Skeletal muscle satellite cell (primary cell): ENCODE measurements at regions not wholly inside any gene's neighbourhood (a gene's known extent, or its start where the extent isn't known, plus 50 kb on each side); places are given as distances from the start of the nearest gene placed in this dataset.
"Not testable (repeated sequence)": the region's sequence is repeated elsewhere in the genome, so short reads cannot be mapped to it uniquely, and the experiment has no call there.

Experiments
- H3K27me3 ChIP-seq: 2 replicates; pipeline ENCODE4 v1.7.0; 2013; ENCODE audit warnings: low read length; ENCODE audit not compliant: control insufficient read depth, insufficient read depth
- H3K36me3 ChIP-seq: 2 replicates; pipeline ENCODE4 v1.7.0; 2013; ENCODE audit warnings: mild to moderate bottlenecking, control low read depth, low read length; ENCODE audit not compliant: insufficient read depth
- H3K4me1 ChIP-seq: 2 replicates; pipeline ENCODE4 v1.7.0; 2013; ENCODE audit warnings: low read length; ENCODE audit not compliant: control insufficient read depth, insufficient read depth
- H3K4me2 ChIP-seq: 2 replicates; pipeline ENCODE4 v1.7.0; 2013; ENCODE audit warnings: mild to moderate bottlenecking, low read length
- H3K4me3 ChIP-seq: 2 replicates; pipeline ENCODE4 v1.7.0; 2013; ENCODE audit warnings: low read length
- H3K9ac ChIP-seq: 2 replicates; pipeline ENCODE4 v1.7.0; 2013; ENCODE audit warnings: mild to moderate bottlenecking, low read depth, low read length, moderate library complexity
- H3K9me3 ChIP-seq: replicated peaks from 2 replicates; pipeline ENCODE4 v1.7.0; 2013; ENCODE audit warnings: mild to moderate bottlenecking, control low read depth, low read length

DNA sequence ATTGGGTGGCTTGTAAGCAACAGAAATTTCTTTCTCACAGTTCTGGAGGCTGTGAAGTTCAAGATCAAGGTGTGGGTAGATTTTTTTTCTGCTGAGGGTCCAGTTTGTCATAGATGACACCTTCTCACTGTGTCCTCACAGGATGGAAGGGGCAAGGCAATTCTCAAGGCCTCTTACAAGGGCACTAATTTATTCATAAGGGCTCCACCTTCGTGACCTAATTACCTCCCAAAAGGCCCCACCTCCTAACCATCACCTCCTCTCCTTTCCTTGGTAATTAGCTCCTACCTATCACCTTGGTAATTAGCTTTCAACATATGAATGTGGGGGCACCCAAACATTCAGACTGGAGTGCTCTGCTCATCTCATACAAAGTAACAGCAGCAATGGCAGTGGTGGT, 92.3 kb upstream of the CD44 start:
- no peaks in the 10 kb centered on the region for H3K36me3 ChIP-seq
- H3K27me3 ChIP-seq, result no peaks in the 10 kb centered on the region
- no peaks in the 10 kb centered on the region for H3K9me3 ChIP-seq
- no peaks in the 10 kb centered on the region for H3K4me1 ChIP-seq
- no peak overlapping the region for H3K9ac ChIP-seq
- H3K4me3 ChIP-seq, result no peak overlapping the region
- H3K4me2 ChIP-seq, result no peak overlapping the region

- no peak overlapping the region for H3K4me2 ChIP-seq
- no peaks in the 10 kb centered on the region for H3K9me3 ChIP-seq
- no peak overlapping the region for H3K9ac ChIP-seq
- no peaks in the 10 kb centered on the region for H3K4me1 ChIP-seq
- no peaks in the 10 kb centered on the region for H3K27me3 ChIP-seq
- H3K4me3 ChIP-seq, result no peak overlapping the region
- H3K36me3 ChIP-seq, result no peaks in the 10 kb centered on the region
These were observed 91.8 kb upstream of the CD44 start for GRCh38 chr11:35047179-35047578.

DNA sequence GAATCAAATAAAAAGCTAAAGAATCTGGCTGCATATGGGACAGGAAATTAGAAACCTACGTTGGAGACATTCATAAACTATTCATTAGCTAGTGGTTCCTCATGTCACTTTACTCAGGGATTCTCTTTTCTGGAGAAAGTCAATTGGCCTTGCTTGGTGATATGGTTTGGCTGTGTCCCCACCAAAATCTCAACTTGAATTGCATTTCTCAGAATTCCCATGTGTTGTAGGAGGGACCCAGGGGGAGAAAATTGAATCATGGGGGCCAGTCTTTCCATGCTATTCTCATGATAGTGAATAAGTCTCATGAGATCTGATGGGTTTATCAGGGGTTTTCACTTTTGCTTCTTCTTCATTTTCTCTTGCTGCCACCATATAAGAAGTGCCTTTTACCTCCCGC, 91.2 kb upstream of the CD44 start:
- H3K27me3 ChIP-seq, result no peaks in the 10 kb centered on the region
- no peaks in the 10 kb centered on the region for H3K36me3 ChIP-seq
- no peak overlapping the region for H3K4me3 ChIP-seq
- H3K9me3 ChIP-seq, result no peaks in the 10 kb centered on the region
- no peak overlapping the region for H3K4me2 ChIP-seq
- H3K9ac ChIP-seq, result no peak overlapping the region
- H3K4me1 ChIP-seq, result no peaks in the 10 kb centered on the region

DNA sequence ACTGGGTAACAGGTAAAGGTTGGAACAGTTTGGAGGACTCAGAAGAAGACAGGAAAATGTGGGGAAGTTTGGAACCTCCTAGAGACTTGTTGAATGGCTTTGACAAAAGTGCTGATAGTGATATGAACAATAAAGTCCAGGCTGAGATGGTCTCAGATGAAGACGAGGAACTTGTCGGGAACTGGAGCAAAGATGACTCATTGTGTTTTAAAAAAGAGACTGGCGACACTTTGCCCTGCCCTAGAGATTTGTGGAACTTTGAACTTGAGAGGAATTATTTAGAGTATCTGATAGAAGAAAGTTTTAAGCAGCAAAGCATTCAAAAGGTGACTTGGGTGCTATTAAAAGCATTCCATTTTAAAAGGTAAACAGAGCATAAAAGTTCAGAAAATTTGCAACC, 90.6 kb upstream of the CD44 start:
- H3K9me3 ChIP-seq, H3K27me3 ChIP-seq, H3K4me1 ChIP-seq, H3K36me3 ChIP-seq, H3K9ac ChIP-seq, H3K4me3 ChIP-seq, H3K4me2 ChIP-seq: not testable (repeated sequence)

- no peaks in the 10 kb centered on the region for H3K27me3 ChIP-seq
- no peaks in the 10 kb centered on the region for H3K36me3 ChIP-seq
- no peak overlapping the region for H3K4me3 ChIP-seq
- no peak overlapping the region for H3K4me2 ChIP-seq
- no peaks in the 10 kb centered on the region for H3K9me3 ChIP-seq
- H3K9ac ChIP-seq, result no peak overlapping the region
- no peaks in the 10 kb centered on the region for H3K4me1 ChIP-seq
These were observed 89.0 kb upstream of the CD44 start for GRCh38 chr11:35049859-35050531.

- Histone ChIP-seq H3K4me1 (no peaks in the 10 kb centered on the region), H3K36me3 (no peaks in the 10 kb centered on the region), H3K9me3 (no peaks in the 10 kb centered on the region), H3K9ac (no peak overlapping the region), H3K4me2 (no peak overlapping the region), H3K4me3 (no peak overlapping the region), H3K27me3 (no peaks in the 10 kb centered on the region)
These were observed 88.4 kb upstream of the CD44 start for GRCh38 chr11:35050541-35050995.

GRCh38 chr11:35056391-35057093, 82.4 kb upstream of the CD44 start:
- no peak overlapping the region for H3K4me3 ChIP-seq
- H3K9me3 ChIP-seq, result no peaks in the 10 kb centered on the region
- H3K4me2 ChIP-seq, result no peak overlapping the region
- H3K36me3 ChIP-seq, result no peaks in the 10 kb centered on the region
- H3K4me1 ChIP-seq, result no peaks in the 10 kb centered on the region
- no peak overlapping the region for H3K9ac ChIP-seq
- no peaks in the 10 kb centered on the region for H3K27me3 ChIP-seq

GRCh38 chr11:35057926-35058668, 80.9 kb upstream of the CD44 start:
- Histone ChIP-seq H3K36me3 (no peaks in the 10 kb centered on the region), H3K9ac (no peak overlapping the region), H3K27me3 (no peaks in the 10 kb centered on the region), H3K4me2 (no peak overlapping the region), H3K4me3 (no peak overlapping the region), H3K4me1 (no peaks in the 10 kb centered on the region), H3K9me3 (no peaks in the 10 kb centered on the region)

DNA sequence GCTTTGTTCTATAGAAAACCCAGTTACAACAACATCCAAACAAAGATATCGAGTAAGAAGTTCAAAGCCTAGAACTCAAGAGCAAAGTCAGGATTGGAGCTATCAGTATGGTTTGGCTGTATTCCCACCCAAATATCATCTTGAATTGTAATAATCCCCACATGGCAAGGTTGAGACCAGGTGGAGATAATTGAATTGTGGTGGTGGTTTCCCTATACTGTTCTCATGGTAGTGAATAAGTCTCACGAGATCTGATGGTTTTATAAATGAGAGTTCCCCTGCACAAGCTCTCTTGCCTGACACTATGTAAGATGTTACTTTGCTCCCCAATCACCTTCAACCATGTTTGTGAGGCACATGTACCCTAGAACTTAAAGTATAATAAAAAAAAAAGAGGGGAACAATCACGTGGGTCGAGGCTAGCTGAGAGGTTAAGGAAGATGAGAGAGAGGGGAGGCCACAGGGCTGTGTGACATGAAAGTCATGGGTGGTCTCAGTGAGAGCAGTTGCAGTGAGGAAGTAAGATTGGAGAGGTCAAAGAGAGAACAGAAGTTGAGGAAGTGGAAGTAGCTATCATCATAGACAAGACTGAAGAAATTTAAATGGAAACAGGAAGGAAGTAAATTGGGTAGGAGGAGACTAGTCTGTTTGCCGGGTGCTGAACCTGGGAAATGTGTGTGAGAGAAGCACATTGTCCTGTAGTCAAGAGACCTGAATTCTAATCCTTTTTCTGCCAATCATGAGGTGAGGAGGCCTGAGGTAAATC, 80.1 kb upstream of the CD44 start:
- H3K9me3 ChIP-seq, result no peaks in the 10 kb centered on the region
- H3K36me3 ChIP-seq, result no peaks in the 10 kb centered on the region
- H3K27me3 ChIP-seq, result no peaks in the 10 kb centered on the region
- H3K9ac ChIP-seq, result no peak overlapping the region
- no peak overlapping the region for H3K4me3 ChIP-seq
- H3K4me1 ChIP-seq, result peaks cover 2% of the 10 kb centered on the region
- H3K4me2 ChIP-seq, result no peak overlapping the region

- H3K4me2 ChIP-seq, result no peak overlapping the region
- no peaks in the 10 kb centered on the region for H3K27me3 ChIP-seq
- H3K36me3 ChIP-seq, result no peaks in the 10 kb centered on the region
- peaks cover 10% of the 10 kb centered on the region for H3K4me1 ChIP-seq
- no peak overlapping the region for H3K4me3 ChIP-seq
- no peak overlapping the region for H3K9ac ChIP-seq
- H3K9me3 ChIP-seq, result no peaks in the 10 kb centered on the region
These were observed 77.2 kb upstream of the CD44 start for GRCh38 chr11:35061516-35062440.
